Uterus (tissue), 3 donors: ENCODE measurements at regions not wholly inside any gene's neighbourhood (a gene's known extent, or its start where the extent isn't known, plus 50 kb on each side); places are given as distances from the start of the nearest gene placed in this dataset.

Source experiments
- DNase-seq, 2 donors: peaks; one replicate each; pipeline ENCODE4 v3.0.0-alpha.2; 2019 to 2020
- H3K27ac ChIP-seq, 2 donors: fragments of 200-600 bp; sonication (generic); 1 replicate in 1 of 2; 2 replicates in 1 of 2; pipeline ENCODE4 v1.5.1; 2016 to 2018
- H3K27me3 ChIP-seq, 2 donors: fragments of 200-600 bp; sonication (generic); one replicate each; pipeline ENCODE4 v1.5.1; 2018 to 2019; ENCODE audit warnings: control low read depth in 1 of 2
- H3K36me3 ChIP-seq, 2 donors: fragments of 200-600 bp; sonication (generic); one replicate each; pipeline ENCODE4 v1.5.1; 2019; ENCODE audit warnings: control low read depth in 1 of 2
- H3K4me1 ChIP-seq, 2 donors: fragments of 200-600 bp; sonication (generic); one replicate each; pipeline ENCODE4 v1.5.1; 2018 to 2019; ENCODE audit warnings: control low read depth in 1 of 2
- H3K4me3 ChIP-seq, 2 donors: fragments of 200-600 bp; sonication (generic); 1 replicate in 1 of 2; 2 replicates in 1 of 2; pipeline ENCODE4 v1.5.1; 2018 to 2019; ENCODE audit warnings: mild to moderate bottlenecking in 1 of 2
- H3K9me3 ChIP-seq, 2 donors: fragments of 200-600 bp; sonication (generic); one replicate each; pipeline ENCODE4 v1.5.1; 2019; ENCODE audit warnings: control low read depth in 1 of 2
- POLR2A ChIP-seq, 2 donors: fragments of 450-650 bp; IDR thresholded peaks; one replicate each; pipeline ENCODE4 v1.6.1; 2016; ENCODE audit warnings: antibody characterized with exemption in 2 of 2, mild to moderate bottlenecking in 1 of 2, moderate library complexity in 1 of 2
- intact Hi-C: fragments of 100-400 bp; cut with DNase I; formaldehyde crosslinking; loops from one replicate; pipeline ENCODE4 v1.15.1; 2023; ENCODE audit warnings: low total_unique reads
- TF ChIP-seq, protein P1 (sequence below), 4 experiments: fragments of 200-600 bp in 2 of 4; fragments of 450-650 bp in 2 of 4; sonication (generic) in 2 of 4; IDR thresholded peaks; one replicate each; pipeline ENCODE4 v1.5.1; 2016 to 2019; ENCODE audit warnings: antibody characterized with exemption in 4 of 4, mild to moderate bottlenecking in 2 of 4, moderate library complexity in 1 of 4
- donor health status: DM: yes; HTN: yes; CAD: no.

GRCh38 chr4:177557416-177557815 is 115.2 kb upstream of the AGA start:
- TF ChIP-seq POLR2A (IDR thresholded peaks at IDR 0.05), result no peak
- TF ChIP-seq, protein P1, sequence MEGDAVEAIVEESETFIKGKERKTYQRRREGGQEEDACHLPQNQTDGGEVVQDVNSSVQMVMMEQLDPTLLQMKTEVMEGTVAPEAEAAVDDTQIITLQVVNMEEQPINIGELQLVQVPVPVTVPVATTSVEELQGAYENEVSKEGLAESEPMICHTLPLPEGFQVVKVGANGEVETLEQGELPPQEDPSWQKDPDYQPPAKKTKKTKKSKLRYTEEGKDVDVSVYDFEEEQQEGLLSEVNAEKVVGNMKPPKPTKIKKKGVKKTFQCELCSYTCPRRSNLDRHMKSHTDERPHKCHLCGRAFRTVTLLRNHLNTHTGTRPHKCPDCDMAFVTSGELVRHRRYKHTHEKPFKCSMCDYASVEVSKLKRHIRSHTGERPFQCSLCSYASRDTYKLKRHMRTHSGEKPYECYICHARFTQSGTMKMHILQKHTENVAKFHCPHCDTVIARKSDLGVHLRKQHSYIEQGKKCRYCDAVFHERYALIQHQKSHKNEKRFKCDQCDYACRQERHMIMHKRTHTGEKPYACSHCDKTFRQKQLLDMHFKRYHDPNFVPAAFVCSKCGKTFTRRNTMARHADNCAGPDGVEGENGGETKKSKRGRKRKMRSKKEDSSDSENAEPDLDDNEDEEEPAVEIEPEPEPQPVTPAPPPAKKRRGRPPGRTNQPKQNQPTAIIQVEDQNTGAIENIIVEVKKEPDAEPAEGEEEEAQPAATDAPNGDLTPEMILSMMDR (IDR thresholded peaks at IDR 0.05), result no peak
- intact Hi-C loops, result no loop called here

GRCh38 chr4:177558995-177559394 is 116.8 kb upstream of the AGA start:
- Histone ChIP-seq H3K4me1 (no peaks in the 10 kb centered on the region), H3K9me3 (no peaks in the 10 kb centered on the region), H3K27me3 (no peaks in the 10 kb centered on the region), H3K36me3 (no peaks in the 10 kb centered on the region), H3K4me3 (no peak overlapping the region), H3K27ac (no peak overlapping the region)
- no peak for DNase-seq
- intact Hi-C loops, result no loop called here
- TF ChIP-seq, protein P1 (IDR thresholded peaks at IDR 0.05), result no peak
- no peak for TF ChIP-seq POLR2A (IDR thresholded peaks at IDR 0.05)

More at GRCh38 chr4:177557416-177557815, 115.2 kb upstream of the AGA start:
- no peaks in the 10 kb centered on the region for H3K27me3 ChIP-seq
- no peaks in the 10 kb centered on the region for H3K36me3 ChIP-seq
- no peaks in the 10 kb centered on the region for H3K4me1 ChIP-seq
- H3K27ac ChIP-seq, result no peak overlapping the region
- no peaks in the 10 kb centered on the region for H3K9me3 ChIP-seq
- no peak for DNase-seq
- no peak overlapping the region for H3K4me3 ChIP-seq

DNA sequence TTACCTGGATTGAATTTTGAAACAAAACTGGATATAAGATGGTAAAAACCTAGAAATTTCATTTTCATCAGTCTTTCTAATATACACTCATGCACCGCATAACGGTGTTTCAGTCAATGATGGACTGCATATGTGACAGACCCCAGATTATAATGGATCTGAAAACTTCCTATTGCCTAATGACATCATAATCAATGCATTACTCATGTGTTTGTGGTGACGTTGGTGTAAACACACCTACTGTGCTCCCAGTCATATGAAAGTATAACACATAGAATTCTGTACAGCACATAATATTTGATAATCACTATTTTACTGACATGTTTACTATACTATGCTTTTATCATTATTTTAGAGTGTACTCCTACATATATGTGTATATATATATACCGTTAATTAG is 119.9 kb upstream of the AGA start:
- DNase-seq, result no peak
- Histone ChIP-seq H3K36me3 (no peaks in the 10 kb centered on the region), H3K4me1 (no peaks in the 10 kb centered on the region), H3K4me3 (no peak overlapping the region), H3K9me3 (no peaks in the 10 kb centered on the region), H3K27ac (no peak overlapping the region), H3K27me3 (no peaks in the 10 kb centered on the region)
- TF ChIP-seq, protein P1 (IDR thresholded peaks at IDR 0.05), result no peak
- no peak for TF ChIP-seq POLR2A (IDR thresholded peaks at IDR 0.05)
- intact Hi-C loops, result no loop called here

GRCh38 chr4:177562859-177563258 is 120.6 kb upstream of the AGA start:
- Histone ChIP-seq H3K27ac (no peak overlapping the region), H3K9me3 (no peaks in the 10 kb centered on the region), H3K36me3 (no peaks in the 10 kb centered on the region), H3K27me3 (no peaks in the 10 kb centered on the region), H3K4me3 (no peak overlapping the region), H3K4me1 (no peaks in the 10 kb centered on the region)
- intact Hi-C loops, result no loop called here
- no peak for DNase-seq
- TF ChIP-seq POLR2A (IDR thresholded peaks at IDR 0.05), result no peak
- TF ChIP-seq, protein P1 (IDR thresholded peaks at IDR 0.05), result no peak

- Histone ChIP-seq H3K36me3 (no peaks in the 10 kb centered on the region), H3K9me3 (no peaks in the 10 kb centered on the region), H3K27me3 (no peaks in the 10 kb centered on the region), H3K4me3 (no peak overlapping the region), H3K4me1 (no peaks in the 10 kb centered on the region), H3K27ac (no peak overlapping the region)
- intact Hi-C loops, result no loop called here
- no peak for DNase-seq
- TF ChIP-seq, protein P1 (IDR thresholded peaks at IDR 0.05), result no peak
- TF ChIP-seq POLR2A (IDR thresholded peaks at IDR 0.05), result no peak
Observed at GRCh38 chr4:177566691-177567090, 124.5 kb upstream of the AGA start.
